H1 (cell line): ENCODE measurements at regions not wholly inside any gene's neighbourhood (a gene's known extent, or its start where the extent isn't known, plus 50 kb on each side); places are given as distances from the start of the nearest gene placed in this dataset.

Source experiments
- CTCF ChIA-PET: fragments of 300-600 bp; sonication (Branson Sonifier 250); formaldehyde crosslinking; loops from one replicate; lab custom pipeline; 2021; ENCODE audit not compliant: partially characterized antibody; lab: Charles Lee
- POLR2A ChIA-PET: fragments of 300-600 bp; sonication (Branson Sonifier 250); formaldehyde crosslinking; loops from one replicate; lab custom pipeline; 2021; ENCODE audit warnings: inconsistent platforms; ENCODE audit not compliant: partially characterized antibody; lab: Charles Lee
- DNase-seq, 2 experiments: peaks; one replicate each; pipeline versions ENCODE4 v3.0.0 to v3.0.0-alpha.2; 2010 to 2022; ENCODE audit warnings: low spot score in 2 of 2, low read depth in 1 of 2, mixed read lengths in 1 of 2
- FAIRE-seq: peaks from 2 replicates; lab custom pipeline; 2011; peaks lifted over from hg19 to GRCh38; lab: Jason Lieb, UNC
- H2AFZ ChIP-seq: 2 replicates; pipeline ENCODE4 v1.8.1; 2012; ENCODE audit warnings: low read length, inconsistent platforms
- H2AK5ac ChIP-seq: 2 replicates; pipeline ENCODE4 v1.6.1; 2013; ENCODE audit warnings: low read depth, low read length
- H2BK120ac ChIP-seq: replicated peaks from 2 replicates; pipeline ENCODE3; 2013; ENCODE audit warnings: low read depth, low read length, inconsistent platforms
- H2BK12ac ChIP-seq: 2 replicates; pipeline ENCODE4 v1.6.1; 2013; ENCODE audit warnings: low read depth, low read length
- H2BK15ac ChIP-seq: 2 replicates; pipeline ENCODE4 v1.6.1; 2013; ENCODE audit warnings: low read length
- H2BK20ac ChIP-seq: 2 replicates; pipeline ENCODE4 v1.6.1; 2013; ENCODE audit warnings: low read length
- H2BK5ac ChIP-seq: 2 replicates; pipeline ENCODE4 v1.6.1; 2013; ENCODE audit warnings: low read depth, low read length
- H3K14ac ChIP-seq: 2 replicates; pipeline ENCODE4 v1.6.1; 2013; ENCODE audit warnings: inconsistent platforms; ENCODE audit not compliant: insufficient read length
- H3K18ac ChIP-seq: 2 replicates; pipeline ENCODE4 v1.6.1; 2013; ENCODE audit warnings: low read length; ENCODE audit errors: extremely low read depth
- H3K23ac ChIP-seq: 2 replicates; pipeline ENCODE4 v1.6.1; 2013; ENCODE audit warnings: inconsistent platforms; ENCODE audit not compliant: insufficient read length
- H3K23me2 ChIP-seq: 2 replicates; pipeline ENCODE4 v1.6.1; 2013; ENCODE audit warnings: low read depth, low read length
- H3K27ac ChIP-seq: 2 replicates; pipeline ENCODE4 v1.6.1; 2011; ENCODE audit warnings: low read depth, low read length, inconsistent platforms
- H3K27me3 ChIP-seq, 4 experiments: replicated peaks in 1 of 4; 1 replicate in 1 of 4; 2 replicates in 3 of 4; pipeline versions ENCODE4 v1.6.1 to v1.8.1; 2011 to 2013; ENCODE audit warnings: low read length in 3 of 4, mild to moderate bottlenecking in 3 of 4, inconsistent platforms in 2 of 4, mixed read lengths in 2 of 4, moderate library complexity in 1 of 4; ENCODE audit not compliant: control insufficient read depth in 3 of 4, insufficient read depth in 3 of 4; ENCODE audit errors: extremely low read depth in 1 of 4
- H3K36me3 ChIP-seq, 4 experiments: 2 replicates each; pipeline versions ENCODE4 v1.6.1 to v1.8.1; 2011 to 2013; ENCODE audit warnings: mild to moderate bottlenecking in 4 of 4, low read length in 3 of 4, moderate library complexity in 2 of 4, control low read depth in 1 of 4, inconsistent platforms in 1 of 4; ENCODE audit not compliant: insufficient read depth in 4 of 4, control insufficient read depth in 2 of 4
- H3K4ac ChIP-seq: replicated peaks from 2 replicates; pipeline ENCODE3; 2013; ENCODE audit warnings: low read length, low read depth, mixed read lengths, inconsistent platforms; ENCODE audit not compliant: insufficient read length
- H3K4me1 ChIP-seq, 4 experiments: replicated peaks in 1 of 4; 1 replicate in 1 of 4; 2 replicates in 3 of 4; pipeline versions ENCODE4 v1.6.1 to v1.8.1; 2011 to 2013; ENCODE audit warnings: low read length in 3 of 4, inconsistent platforms in 2 of 4, mixed read lengths in 1 of 4; ENCODE audit not compliant: insufficient read depth in 4 of 4, control insufficient read depth in 3 of 4
- H3K4me2 ChIP-seq, 2 experiments: 2 replicates each; pipeline versions ENCODE4 v1.6.1 to v1.8.1; 2011 to 2013; ENCODE audit warnings: low read depth in 2 of 2, low read length in 2 of 2, control low read depth in 1 of 2, inconsistent platforms in 1 of 2, mild to moderate bottlenecking in 1 of 2; ENCODE audit not compliant: insufficient read depth in 1 of 2
- H3K4me3 ChIP-seq, 4 experiments: fragments of 200-600, 300-600 bp in 1 of 4; sonication (generic), shearing (Covaris generic), sonication (Bioruptor Twin) in 1 of 4; 2 replicates each; pipeline versions ENCODE4 v1.5.1 to v1.8.1; 2011 to 2016; ENCODE audit warnings: low read length in 4 of 4, low read depth in 3 of 4, control low read depth in 2 of 4, inconsistent platforms in 2 of 4, mild to moderate bottlenecking in 2 of 4, mixed read lengths in 1 of 4, moderate library complexity in 1 of 4; ENCODE audit not compliant: insufficient read depth in 2 of 4; ENCODE audit errors: extremely low read depth in 1 of 4
- H3K56ac ChIP-seq: replicated peaks from 2 replicates; pipeline ENCODE3; 2013; ENCODE audit warnings: low read depth, mild to moderate bottlenecking, mixed read lengths, low read length, inconsistent platforms; ENCODE audit not compliant: insufficient read length
- H3K79me1 ChIP-seq: 2 replicates; pipeline ENCODE4 v1.6.1; 2013; ENCODE audit warnings: low read depth, low read length, control low read depth
- H3K79me2 ChIP-seq, 2 experiments: 2 replicates each; pipeline versions ENCODE4 v1.6.1 to v1.8.1; 2012 to 2013; ENCODE audit warnings: low read length in 2 of 2, mild to moderate bottlenecking in 2 of 2, inconsistent platforms in 1 of 2; ENCODE audit not compliant: insufficient read depth in 2 of 2, control insufficient read depth in 1 of 2
- H3K9ac ChIP-seq, 4 experiments: replicated peaks in 1 of 4; 1 replicate in 1 of 4; 2 replicates in 3 of 4; pipeline versions ENCODE4 v1.6.1 to v1.8.1; 2011 to 2013; ENCODE audit warnings: low read depth in 3 of 4, low read length in 3 of 4, control low read depth in 2 of 4, mild to moderate bottlenecking in 2 of 4, moderate library complexity in 2 of 4, inconsistent platforms in 1 of 4; ENCODE audit errors: extremely low read depth in 1 of 4
- H3K9me3 ChIP-seq, 2 experiments: 2 replicates each; pipeline versions ENCODE4 v1.6.1 to v1.8.1; 2012 to 2013; ENCODE audit warnings: mild to moderate bottlenecking in 2 of 2, moderate library complexity in 2 of 2, control low read depth in 1 of 2, inconsistent platforms in 1 of 2, low read depth in 1 of 2, low read length in 1 of 2, mixed read lengths in 1 of 2; ENCODE audit not compliant: insufficient read depth in 2 of 2
- H4K20me1 ChIP-seq, 2 experiments: replicated peaks in 1 of 2; 2 replicates each; pipeline versions ENCODE3 to v1.8.1; 2011 to 2013; ENCODE audit warnings: inconsistent platforms in 2 of 2, low read length in 2 of 2, mild to moderate bottlenecking in 1 of 2; ENCODE audit not compliant: insufficient read depth in 2 of 2, control insufficient read depth in 1 of 2
- H4K5ac ChIP-seq: 2 replicates; pipeline ENCODE4 v1.6.1; 2013; ENCODE audit warnings: low read length, low read depth, mixed read lengths, inconsistent platforms; ENCODE audit not compliant: insufficient read length
- H4K8ac ChIP-seq: 2 replicates; pipeline ENCODE4 v1.8.0; 2013; ENCODE audit warnings: mild to moderate bottlenecking, moderate library complexity, low read length, inconsistent platforms; ENCODE audit not compliant: insufficient read depth; ENCODE audit errors: extremely low read depth
- H4K91ac ChIP-seq: replicated peaks from 2 replicates; pipeline ENCODE3; 2013; ENCODE audit warnings: low read length, mixed read lengths, inconsistent platforms; ENCODE audit not compliant: insufficient read length
- ATF3 ChIP-seq: IDR thresholded peaks from 2 replicates; pipeline ENCODE4 v1.6.1; 2011; ENCODE audit warnings: low read depth, mild to moderate bottlenecking, low read length; ENCODE audit not compliant: insufficient read depth
- CHD1 ChIP-seq: IDR thresholded peaks from 2 replicates; pipeline ENCODE4 v1.6.1; 2012; ENCODE audit warnings: low read depth, low read length, improper control_type of control experiment
- FOSL1 ChIP-seq: IDR thresholded peaks from 2 replicates; pipeline ENCODE4 v1.6.1; 2011; ENCODE audit warnings: mild to moderate bottlenecking, low read depth, low read length, moderate library complexity; ENCODE audit not compliant: insufficient read depth
- NANOG ChIP-seq: IDR thresholded peaks from 2 replicates; pipeline ENCODE4 v1.6.1; 2011; ENCODE audit warnings: low read length, low read depth, mild to moderate bottlenecking, inconsistent platforms; ENCODE audit not compliant: insufficient read depth, poor library complexity, severe bottlenecking
- SIN3A ChIP-seq, 2 experiments: IDR thresholded peaks in 1 of 2; conservative IDR thresholded peaks in 1 of 2; 2 replicates each; pipeline ENCODE4 v1.6.1; 2011 to 2012; ENCODE audit warnings: low read length in 2 of 2, improper control_type of control experiment in 1 of 2, low read depth in 1 of 2, mild to moderate bottlenecking in 1 of 2
- SIRT6 ChIP-seq: IDR thresholded peaks from one replicate; pipeline ENCODE4 v1.7.1; 2012; ENCODE audit warnings: low read length, inconsistent platforms
- SIX5 ChIP-seq: IDR thresholded peaks from 2 replicates; pipeline ENCODE4 v1.6.1; 2011; ENCODE audit warnings: mild to moderate bottlenecking, low read depth, low read length
- SP1 ChIP-seq: IDR thresholded peaks from 2 replicates; pipeline ENCODE4 v1.6.1; 2011; ENCODE audit warnings: low read depth, low read length
- SP4 ChIP-seq: IDR thresholded peaks from 2 replicates; pipeline ENCODE4 v1.6.1; 2012; ENCODE audit warnings: low read length, inconsistent platforms
- TCF12 ChIP-seq: IDR thresholded peaks from 2 replicates; pipeline ENCODE4 v1.6.1; 2011; ENCODE audit warnings: low read depth, mild to moderate bottlenecking, low read length
- WGBS, 2 experiments: shearing (Covaris generic) in 1 of 2; methylation state at CpG; one replicate each; pipeline versions ENCODE4 v1.1.6 to v1.1.7; 2013 to 2015; ENCODE audit warnings: low lambda C conversion rate in 2 of 2, mixed read lengths in 2 of 2, inconsistent platforms in 1 of 2, low coverage in 1 of 2, missing lambda C conversion rate in 1 of 2; ENCODE audit not compliant: insufficient replicate concordance in 2 of 2, insufficient coverage in 1 of 2, insufficient read length in 1 of 2; ENCODE audit errors: extremely low coverage in 1 of 2, missing lambda C conversion rate in 1 of 2; 5-methylcytosine and 5-hydroxymethylcytosine counted together

DNA sequence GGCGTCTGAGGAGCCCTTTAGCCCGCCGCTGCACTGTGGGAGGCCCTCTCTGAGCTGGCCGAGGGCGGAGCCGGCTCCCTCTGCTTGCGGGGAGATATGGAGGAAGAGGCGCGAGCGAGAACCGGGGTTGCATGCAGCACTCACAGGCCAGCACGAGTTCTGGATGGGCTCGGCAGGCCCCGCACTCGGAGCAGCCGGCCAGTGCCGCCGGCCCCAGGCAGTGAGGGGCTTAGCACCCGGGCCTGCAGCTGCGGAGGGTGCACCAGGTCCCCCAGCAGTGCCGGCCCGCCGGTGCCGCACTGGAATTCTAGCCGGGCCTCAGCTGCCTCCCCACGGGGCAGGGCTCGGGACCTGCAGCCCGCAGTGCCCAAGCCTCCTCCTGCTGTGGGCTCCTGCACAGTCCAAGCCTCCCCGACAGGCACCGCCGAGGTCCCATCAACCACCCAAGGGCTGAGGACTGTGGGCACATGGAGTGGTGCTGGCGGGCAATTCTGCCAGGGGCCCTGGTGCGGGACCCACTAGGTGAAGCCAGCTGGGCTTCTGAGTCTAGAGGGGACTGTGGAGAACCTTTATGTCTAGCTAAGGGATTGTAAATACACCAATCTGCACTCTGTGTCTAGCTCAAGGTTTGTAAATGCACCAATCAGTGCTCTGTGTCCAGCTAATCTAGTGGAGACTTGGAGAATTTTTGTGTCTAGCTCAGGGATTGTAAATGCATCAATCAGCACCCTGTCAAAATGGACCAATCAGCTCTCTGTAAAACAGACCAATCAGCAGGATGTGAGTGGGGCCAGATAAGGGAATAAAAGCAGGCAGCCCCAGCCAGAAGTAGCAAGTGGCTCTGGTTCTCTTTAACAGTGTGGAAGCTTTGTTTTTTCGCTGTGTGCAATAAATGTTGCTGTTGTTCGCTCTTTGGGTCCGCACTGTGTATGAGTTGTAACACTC lies 329.7 kb upstream of the JARID2 start:
- Histone ChIP-seq H2BK120ac (no peak overlapping the region), H3K9ac (no peak overlapping the region), H3K9me3 (no peaks in the 10 kb centered on the region), H2AFZ (no peak overlapping the region), H3K4me1 (peaks cover 2 to 5% (median 3%) of the 10 kb centered on the region in 4 experiments), H3K4me2 (no peak overlapping the region), H4K5ac (no peak overlapping the region), H3K79me2 (no peaks in the 10 kb centered on the region), H3K27ac (no peak overlapping the region), H3K23ac (no peak overlapping the region), H2BK12ac (no peak overlapping the region), H2BK20ac (no peak overlapping the region), H4K20me1 (no peaks in the 10 kb centered on the region), H3K18ac (no peak overlapping the region), H3K4me3 (no peak overlapping the region), H2BK15ac (no peak overlapping the region), H2AK5ac (no peak overlapping the region), H3K23me2 (no peaks in the 10 kb centered on the region), H3K79me1 (peaks cover 13% of the 10 kb centered on the region), H4K91ac (no peak overlapping the region), H3K56ac (no peak overlapping the region), H4K8ac (no peak overlapping the region), H3K27me3 (no peaks in the 10 kb centered on the region), H3K4ac (no peak overlapping the region), H2BK5ac (no peak overlapping the region), H3K36me3 (no peaks in the 10 kb centered on the region), H3K14ac (no peak overlapping the region)
- FAIRE-seq (no peak), DNase-seq (no peak)
- TF ChIP-seq NANOG, result no peak
- no peak for TF ChIP-seq FOSL1
- TF ChIP-seq SIN3A (conservative IDR thresholded peaks at IDR 0.05 in 1 of 2, IDR thresholded peaks at IDR 0.05 in 1 of 2; ENCODE audit: low read depth in 1 of 2, low read length in 2 of 2), result no peak
- no peak for TF ChIP-seq ATF3
- TF ChIP-seq SIRT6, result no peak
- no peak for TF ChIP-seq TCF12
- no peak for TF ChIP-seq SIX5
- TF ChIP-seq SP1, result no peak
- TF ChIP-seq CHD1, result no peak
- no peak for TF ChIP-seq SP4
- WGBS, 2 experiments, result 96% methylated on average over 34 of the region's 36 CpGs; no CpG with 5 or more reads in 1 of the 2 experiments
- POLR2A ChIA-PET, result interaction anchor here (1.5 kb wide), 1 partner anchor 18 kb away, joined by 4 read pairs; no protein-coding TSS in a partner anchor
- CTCF ChIA-PET, result interaction anchor here (0.6 to 1.1 kb wide), 2 partner anchors 20 to 1021 kb away, joined by 3 read pairs; no protein-coding TSS in a partner anchor
